LHCN-M2 (cell line): ENCODE measurements at regions not wholly inside any gene's neighbourhood (a gene's known extent, or its start where the extent isn't known, plus 50 kb on each side); places are given as distances from the start of the nearest gene placed in this dataset.

Source experiments
- DNase-seq: peaks from one replicate; pipeline ENCODE4 v3.0.0-alpha.2; 2012; ENCODE audit warnings: low read depth

DNA sequence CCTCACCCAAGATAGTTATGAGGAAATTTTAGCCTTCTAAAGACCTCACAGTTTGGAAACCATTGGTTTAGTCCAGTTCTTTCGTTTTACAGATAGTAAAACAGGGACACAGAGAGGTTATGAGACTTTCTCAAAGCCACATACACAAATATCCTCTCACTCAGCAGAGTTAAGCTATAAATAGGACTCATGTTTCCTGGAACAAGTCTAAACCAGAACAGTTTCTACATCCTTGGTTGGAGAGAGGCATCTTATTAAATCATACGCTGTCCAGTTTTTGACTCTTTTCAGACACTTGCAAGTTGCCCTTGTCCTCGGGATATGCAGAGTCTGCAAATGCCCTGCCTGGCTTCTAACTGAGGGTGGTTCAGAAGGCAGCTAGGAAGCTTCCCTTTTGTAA lies 462.1 kb upstream of the DEPDC1 start:
- DNase-seq = no peak

DNA sequence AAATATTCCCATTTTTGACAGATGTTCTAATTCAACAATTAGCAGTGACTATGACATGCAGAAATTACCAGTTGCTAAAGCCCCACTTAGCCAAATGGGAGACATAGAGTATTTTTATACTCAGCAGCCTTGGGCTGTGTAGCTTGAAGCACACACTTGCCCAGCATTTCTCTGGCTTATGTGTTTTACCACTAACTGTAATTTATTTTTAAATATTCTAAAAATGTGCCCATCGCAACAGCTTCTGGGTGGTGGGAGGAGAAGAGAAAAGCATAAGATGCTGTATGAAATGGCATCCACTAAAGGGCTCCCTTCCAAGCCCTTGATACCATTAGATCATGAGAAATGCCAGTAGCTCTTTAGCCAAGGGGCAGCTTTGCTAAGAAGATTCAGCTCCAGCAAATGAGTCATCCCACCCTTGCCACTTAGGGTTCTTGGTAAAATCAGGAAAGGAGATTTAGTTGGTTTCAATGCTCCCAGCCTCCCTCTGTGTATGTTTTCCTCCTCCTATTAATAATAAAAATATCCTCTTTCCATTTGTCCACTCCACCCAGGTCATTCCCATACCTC lies 462.7 kb upstream of the DEPDC1 start:
- DNase-seq = no peak

- no peak for DNase-seq
Measured at GRCh38 chr1:68961143-68961542, 464.3 kb upstream of the DEPDC1 start.

DNA sequence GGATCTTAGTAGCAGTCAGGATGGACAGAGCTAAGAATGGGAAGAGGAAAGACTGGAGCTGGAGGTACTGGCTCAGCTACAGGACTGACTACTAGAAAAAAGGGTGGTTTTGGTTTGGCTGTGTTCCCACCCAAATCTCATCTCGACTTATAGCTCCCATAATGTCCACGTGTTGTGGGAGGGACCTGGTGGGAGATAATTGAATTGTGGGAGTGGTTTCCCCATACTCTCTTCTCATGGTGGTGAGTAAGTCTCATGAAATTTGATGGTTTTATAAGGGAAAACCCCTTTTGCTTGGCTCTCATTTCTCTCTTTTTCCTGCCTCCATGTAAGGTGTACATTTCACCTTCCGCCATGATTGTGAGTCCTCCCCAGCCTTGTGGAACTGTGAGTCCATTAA lies 466.5 kb upstream of the DEPDC1 start:
- DNase-seq = no peak

GRCh38 chr1:68969441-68969840 lies 472.6 kb upstream of the DEPDC1 start:
- no peak for DNase-seq

DNA sequence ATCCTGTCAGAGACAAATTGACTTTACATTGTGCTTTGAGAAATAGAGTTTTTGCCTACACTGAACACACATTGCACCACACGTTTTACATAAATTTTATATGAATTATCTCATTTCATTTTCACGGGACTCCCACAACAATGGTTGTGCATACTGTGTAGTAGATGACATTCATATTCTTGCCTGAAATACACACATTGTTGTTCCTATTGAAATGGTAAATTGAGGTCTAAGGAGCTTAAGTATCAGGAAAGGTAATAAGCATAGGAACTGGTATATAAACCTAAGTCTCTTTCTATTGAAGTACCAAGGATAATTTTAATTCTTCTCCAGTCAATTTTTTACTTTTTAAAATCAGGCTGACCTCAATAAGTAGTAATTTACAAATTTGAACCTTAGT lies 473.7 kb upstream of the DEPDC1 start:
- no peak for DNase-seq

GRCh38 chr1:68973459-68974244 lies 476.8 kb upstream of the DEPDC1 start:
- no peak for DNase-seq

GRCh38 chr1:68974447-68974846 lies 477.6 kb upstream of the DEPDC1 start:
- DNase-seq = no peak

- no peak for DNase-seq
Measured at GRCh38 chr1:68975212-68975933, 478.5 kb upstream of the DEPDC1 start.

- no peak for DNase-seq
Measured at GRCh38 chr1:68976916-68977610, 480.2 kb upstream of the DEPDC1 start.

GRCh38 chr1:68979891-68980290 lies 483.0 kb upstream of the DEPDC1 start:
- no peak for DNase-seq

GRCh38 chr1:68984289-68984688 lies 487.4 kb upstream of the DEPDC1 start:
- no peak for DNase-seq

GRCh38 chr1:68994096-68994495 lies 497.2 kb upstream of the DEPDC1 start:
- DNase-seq = no peak

- DNase-seq = no peak
Measured at GRCh38 chr1:69016468-69016867, 519.6 kb upstream of the DEPDC1 start.

GRCh38 chr1:69029649-69030048 lies 532.8 kb upstream of the DEPDC1 start:
- no peak for DNase-seq

DNA sequence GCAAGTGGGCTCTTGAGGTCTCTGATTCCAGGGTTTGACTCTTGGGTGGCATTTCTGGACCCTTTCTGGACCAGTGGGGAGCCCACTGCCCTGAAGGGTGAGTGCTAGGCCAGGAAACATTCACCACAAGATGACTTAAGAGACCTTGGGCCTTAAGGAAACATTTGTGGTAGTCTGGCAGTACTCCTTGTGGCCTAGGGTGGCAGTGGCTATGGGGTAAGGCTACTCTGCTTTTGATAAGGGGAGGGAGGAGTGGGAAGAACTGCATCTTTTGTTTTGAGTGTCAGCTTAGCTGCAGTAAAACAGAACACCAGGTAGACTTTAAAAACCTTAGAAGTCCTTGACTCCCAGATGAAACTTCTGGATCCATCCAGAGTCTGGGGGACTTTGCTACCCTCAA lies 529.3 kb upstream of the LRRC7 start:
- no peak for DNase-seq

- no peak for DNase-seq
Measured at GRCh38 chr1:69045572-69045971, 522.1 kb upstream of the LRRC7 start.

- peak; percentile 1 for DNase-seq
Measured at GRCh38 chr1:69055194-69055593, 512.5 kb upstream of the LRRC7 start.

DNA sequence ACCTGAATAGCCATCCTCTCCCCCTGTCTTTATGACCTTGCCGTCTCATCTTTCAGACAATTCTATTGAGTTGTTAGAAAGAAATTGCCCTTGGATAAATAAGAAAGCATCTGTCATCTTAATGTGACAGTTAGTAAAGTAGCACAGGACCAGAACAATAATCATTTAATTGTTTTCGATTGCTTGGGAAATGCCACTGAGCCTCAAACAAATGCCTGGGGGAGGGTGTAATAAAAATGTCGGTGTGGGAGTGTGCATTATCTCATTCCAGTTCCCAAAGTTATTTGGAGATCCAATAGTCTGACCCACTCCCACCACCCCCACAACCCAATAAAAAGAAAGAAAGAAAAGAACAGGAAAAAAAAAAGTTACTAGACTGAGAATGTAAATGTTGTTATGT lies 509.3 kb upstream of the LRRC7 start:
- no peak for DNase-seq

GRCh38 chr1:69070660-69071373 lies 496.9 kb upstream of the LRRC7 start:
- no peak for DNase-seq

- no peak for DNase-seq
Measured at GRCh38 chr1:69073176-69073575, 494.5 kb upstream of the LRRC7 start.

DNA sequence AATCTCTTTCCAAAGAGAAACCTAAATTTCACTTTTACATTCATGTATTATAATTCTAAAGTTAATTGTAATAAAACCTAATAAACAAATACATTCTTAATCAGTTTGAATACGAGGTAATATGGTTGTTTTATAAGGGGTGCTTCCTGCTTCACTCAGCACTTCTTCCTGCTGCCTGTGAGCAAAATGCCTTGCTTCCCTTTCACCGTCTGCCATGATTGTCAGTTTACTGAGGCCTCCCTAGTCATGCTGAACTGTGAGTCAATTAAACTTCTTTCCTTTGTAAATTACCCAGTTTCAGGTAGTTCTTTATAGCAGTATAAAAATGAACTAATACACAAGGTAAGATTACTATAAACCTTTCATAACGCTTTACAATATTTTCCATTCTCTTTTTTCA lies 491.1 kb upstream of the LRRC7 start:
- no peak for DNase-seq
